ENCODE measurements at regions not wholly inside any gene's neighbourhood (a gene's known extent, or its start where the extent isn't known, plus 50 kb on each side); places are given as distances from the start of the nearest gene placed in this dataset.

- H3K27me3 ChIP-seq = no peaks in the 10 kb centered on the region
- ATAC-seq (ENCODE audit: low FRiP score in 2 of 2) (no peak), DNase-seq (no peak)
These were observed 142.2 kb downstream of the SMAD6 start for GRCh38 chr15:66844041-66844746.

GRCh38 chr15:66844747-66845145 lies 142.7 kb downstream of the SMAD6 start:
- no peak for DNase-seq
- Histone ChIP-seq H3K36me3 (no peaks in the 10 kb centered on the region), H3K4me3 (no peak overlapping the region), H3K27me3 (no peaks in the 10 kb centered on the region), H3K4me1 (peaks cover 30 to 41% (median 35%) of the 10 kb centered on the region in 4 donors), H3K9me3 (no peaks in the 10 kb centered on the region), H3K27ac (no peak overlapping the region)
- TF ChIP-seq EP300 (IDR thresholded peaks at IDR 0.05) (no peak), POLR2AphosphoS5 (IDR thresholded peaks at IDR 0.05) (no peak), CTCF (IDR thresholded peaks at IDR 0.05) (no peak), POLR2A (IDR thresholded peaks at IDR 0.05) (no peak)
- ATAC-seq (ENCODE audit: low FRiP score in 2 of 2) = no peak
- WGBS, 2 donors = 94 to 100% methylated on average over 4 to 5 of the region's 5 CpGs

More at GRCh38 chr15:66844041-66844746, 142.2 kb downstream of the SMAD6 start:
- H3K9me3 ChIP-seq = no peaks in the 10 kb centered on the region
- peak overlapping the region in 2 of 4 donors; percentile 92 to 95 for H3K27ac ChIP-seq
- no peaks in the 10 kb centered on the region for H3K36me3 ChIP-seq
- WGBS, 2 donors = 78 to 89% methylated on average over 7 to 8 of the region's 8 CpGs
- peaks cover 30 to 47% (median 36%) of the 10 kb centered on the region in 4 donors for H3K4me1 ChIP-seq
- H3K4me3 ChIP-seq = no peak overlapping the region
- TF ChIP-seq CTCF (IDR thresholded peaks at IDR 0.05) (no peak), EP300 (IDR thresholded peaks at IDR 0.05) (no peak), POLR2AphosphoS5 (IDR thresholded peaks at IDR 0.05) (no peak), POLR2A (IDR thresholded peaks at IDR 0.05) (no peak)

- 91 to 94% methylated on average over 13 of the region's 13 CpGs for WGBS, 2 donors
- H3K27me3 ChIP-seq = no peaks in the 10 kb centered on the region
- H3K4me3 ChIP-seq = no peak overlapping the region
- ATAC-seq (ENCODE audit: low FRiP score in 2 of 2) = no peak
- H3K9me3 ChIP-seq = no peaks in the 10 kb centered on the region
- DNase-seq = no peak
- no peak overlapping the region for H3K27ac ChIP-seq
- no peaks in the 10 kb centered on the region for H3K36me3 ChIP-seq
- H3K4me1 ChIP-seq = peaks cover 24 to 40% (median 36%) of the 10 kb centered on the region in 4 donors
- no peak for TF ChIP-seq CTCF (IDR thresholded peaks at IDR 0.05)
- no peak for TF ChIP-seq POLR2A (IDR thresholded peaks at IDR 0.05)
- no peak for TF ChIP-seq EP300 (IDR thresholded peaks at IDR 0.05)
- no peak for TF ChIP-seq POLR2AphosphoS5 (IDR thresholded peaks at IDR 0.05)
These were observed 143.3 kb downstream of the SMAD6 start for GRCh38 chr15:66845266-66845785.

GRCh38 chr15:66846031-66846430 lies 144.0 kb downstream of the SMAD6 start:
- Histone ChIP-seq H3K4me3 (no peak overlapping the region), H3K9me3 (no peaks in the 10 kb centered on the region), H3K27me3 (no peaks in the 10 kb centered on the region), H3K4me1 (peaks cover 24 to 40% (median 36%) of the 10 kb centered on the region in 4 donors), H3K27ac (no peak overlapping the region), H3K36me3 (no peaks in the 10 kb centered on the region)
- no peak for TF ChIP-seq POLR2A (IDR thresholded peaks at IDR 0.05)
- TF ChIP-seq POLR2AphosphoS5 (IDR thresholded peaks at IDR 0.05) = no peak
- no peak for TF ChIP-seq CTCF (IDR thresholded peaks at IDR 0.05)
- TF ChIP-seq EP300 (IDR thresholded peaks at IDR 0.05) = no peak
- WGBS, 2 donors = 86 to 92% methylated on average over 5 of the region's 5 CpGs
- DNase-seq (no peak), ATAC-seq (ENCODE audit: low FRiP score in 2 of 2) (no peak)

Data from upper lobe of left lung (tissue), 6 donors.